T-helper 17 cell (primary cell): ENCODE measurements at regions not wholly inside any gene's neighbourhood (a gene's known extent, or its start where the extent isn't known, plus 50 kb on each side); places are given as distances from the start of the nearest gene placed in this dataset.

Experiments
- ATAC-seq: fragments of 150-1000 bp; cut with Tn5 transposase; 2 replicates; pipeline ENCODE4 v1.10.0; 2021; ENCODE audit warnings: mild to moderate bottlenecking, moderate library complexity
- DNase-seq, 3 donors: peaks; one replicate each; pipeline versions ENCODE4 v3.0.0 to v3.0.0-alpha.2; 2020 to 2021
- H3K9me3 ChIP-seq: one replicate; pipeline ENCODE4 v1.7.0; 2013; ENCODE audit warnings: low read length, mild to moderate bottlenecking; ENCODE audit not compliant: control insufficient read depth, poor library complexity, severe bottlenecking
- H3K27ac Mint-ChIP-seq: one replicate; pipeline ENCODE4 v1.8.0; 2022; ENCODE audit warnings: mild to moderate bottlenecking, moderate library complexity, mixed read lengths
- H3K27me3 Mint-ChIP-seq: one replicate; pipeline ENCODE4 v1.8.0; 2022; ENCODE audit warnings: mixed read lengths
- H3K36me3 Mint-ChIP-seq: one replicate; pipeline ENCODE4 v1.8.0; 2022; ENCODE audit warnings: low read depth, mixed read lengths
- H3K4me1 Mint-ChIP-seq: one replicate; pipeline ENCODE4 v1.8.0; 2022; ENCODE audit warnings: mild to moderate bottlenecking, mixed read lengths
- H3K4me3 Mint-ChIP-seq: one replicate; pipeline ENCODE4 v1.8.0; 2022; ENCODE audit warnings: mild to moderate bottlenecking, moderate library complexity, mixed read lengths

DNA sequence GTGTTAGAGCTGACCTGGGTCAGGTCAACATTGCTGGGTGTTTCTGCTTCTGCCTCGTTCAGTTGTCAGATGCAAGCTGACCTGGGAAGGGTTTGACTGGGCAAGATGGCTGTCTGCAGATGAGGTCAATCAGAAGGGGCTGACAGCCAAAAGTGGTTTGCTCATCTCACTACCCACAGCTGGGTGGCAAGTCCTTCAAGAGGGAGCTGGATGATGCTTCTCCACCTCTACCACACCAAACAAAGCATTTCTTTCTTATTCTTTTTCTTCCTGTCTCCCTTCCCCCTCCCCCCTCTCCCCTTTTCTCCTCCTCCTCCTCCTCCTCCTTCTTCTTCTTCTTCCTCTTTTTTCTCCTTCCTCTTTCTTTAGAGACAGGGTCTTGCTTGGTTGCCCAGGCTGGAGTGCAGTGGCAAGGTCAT is 268.2 kb upstream of the PLEKHG7 start:
- H3K27ac Mint-ChIP-seq, result no peak overlapping the region
- no peak for ATAC-seq
- H3K4me1 Mint-ChIP-seq, result peaks cover 9% of the 10 kb centered on the region

DNA sequence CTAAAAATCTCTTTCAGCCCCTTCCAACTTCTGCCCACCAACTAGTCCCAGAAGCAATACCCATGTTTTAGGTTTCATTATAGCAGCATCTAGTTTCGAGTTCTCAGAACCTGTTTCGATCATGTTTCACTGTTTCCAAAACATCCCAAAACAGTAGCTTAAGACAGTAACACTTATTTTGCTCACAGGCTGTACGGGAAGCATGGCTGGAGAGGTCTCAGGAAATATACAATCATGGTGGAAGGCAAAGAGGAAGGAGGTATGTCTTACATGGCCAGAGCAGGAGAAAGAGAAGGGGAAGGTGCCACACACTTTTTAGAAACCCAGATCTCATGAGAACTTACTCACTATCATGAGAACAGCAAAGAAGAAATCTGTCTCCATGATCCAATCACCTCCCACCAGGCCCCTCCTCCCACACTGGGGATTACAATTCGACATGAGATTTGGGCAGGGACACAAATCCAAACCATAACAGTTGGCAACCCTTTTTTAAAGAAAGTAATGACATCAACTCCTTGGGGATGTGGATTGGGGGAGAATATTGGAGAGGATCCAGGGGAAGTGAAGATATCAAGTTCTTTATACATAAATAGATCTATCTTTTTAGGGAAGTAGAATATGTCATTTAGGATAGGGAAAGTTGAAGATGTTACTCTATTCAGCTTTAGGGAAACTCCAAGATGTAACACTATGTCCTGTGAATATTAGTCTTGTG is 269.9 kb upstream of the PLEKHG7 start:
- H3K27ac Mint-ChIP-seq, result no peak overlapping the region
- H3K36me3 Mint-ChIP-seq, result no peaks in the 10 kb centered on the region
- DNase-seq (no peak), ATAC-seq (no peak)
- no peaks in the 10 kb centered on the region for H3K9me3 ChIP-seq
- H3K4me3 Mint-ChIP-seq, result no peak overlapping the region
- peaks cover 7% of the 10 kb centered on the region for H3K4me1 Mint-ChIP-seq
- H3K27me3 Mint-ChIP-seq, result no peaks in the 10 kb centered on the region

More for the DNA sequence above, 268.2 kb upstream of the PLEKHG7 start:
- H3K36me3 Mint-ChIP-seq, result no peaks in the 10 kb centered on the region
- no peak for DNase-seq
- H3K9me3 ChIP-seq, result no peaks in the 10 kb centered on the region
- H3K27me3 Mint-ChIP-seq, result no peaks in the 10 kb centered on the region
- H3K4me3 Mint-ChIP-seq, result no peak overlapping the region

DNA sequence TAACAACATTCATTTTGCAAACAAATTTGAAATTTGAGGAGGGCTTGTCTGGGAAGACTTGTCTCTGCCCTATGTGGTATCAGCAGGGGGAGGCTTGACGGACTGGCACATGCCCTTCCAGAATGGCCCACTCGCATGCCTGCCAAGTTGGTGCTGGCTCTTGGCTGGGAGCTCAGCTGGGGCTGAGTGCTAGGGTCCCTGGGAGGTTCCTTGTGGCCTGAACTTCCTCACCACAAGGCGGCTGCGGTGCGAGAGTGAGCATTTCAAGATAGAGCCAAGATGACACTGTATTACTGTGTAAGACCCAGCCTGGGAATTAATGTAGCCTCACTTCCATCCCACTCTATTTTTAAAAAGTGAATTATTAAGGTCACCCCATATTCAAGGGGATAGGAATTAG is 271.6 kb upstream of the PLEKHG7 start:
- H3K4me3 Mint-ChIP-seq, result no peak overlapping the region

DNA sequence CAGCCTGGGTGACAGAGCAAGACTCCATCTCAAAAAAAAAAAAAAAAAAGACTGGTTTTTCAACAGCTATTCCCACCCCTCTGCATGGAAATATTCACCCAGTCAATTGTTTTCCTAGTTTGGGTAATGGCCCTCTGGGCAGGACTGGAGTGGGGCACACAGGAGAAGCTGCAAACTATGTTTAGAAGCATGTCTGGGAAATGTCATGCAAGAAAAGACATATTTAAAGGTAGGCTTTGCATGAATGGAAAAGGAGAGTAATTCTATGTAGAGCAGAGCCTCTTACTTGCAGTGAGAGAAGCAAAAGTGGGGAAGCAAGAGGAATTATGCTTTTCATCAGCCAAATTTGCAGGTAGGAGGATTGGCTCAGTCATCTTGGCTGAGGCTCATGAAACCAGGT is 276.5 kb upstream of the PLEKHG7 start:
- no peaks in the 10 kb centered on the region for H3K36me3 Mint-ChIP-seq
- no peaks in the 10 kb centered on the region for H3K9me3 ChIP-seq
- DNase-seq (no peak), ATAC-seq (no peak)
- H3K27ac Mint-ChIP-seq, result no peak overlapping the region
- H3K4me1 Mint-ChIP-seq, result peaks cover 5% of the 10 kb centered on the region
- no peaks in the 10 kb centered on the region for H3K27me3 Mint-ChIP-seq
- no peak overlapping the region for H3K4me3 Mint-ChIP-seq

More for the DNA sequence above, 271.6 kb upstream of the PLEKHG7 start:
- H3K36me3 Mint-ChIP-seq, result no peaks in the 10 kb centered on the region
- no peaks in the 10 kb centered on the region for H3K9me3 ChIP-seq
- no peak for DNase-seq
- no peak for ATAC-seq
- H3K27me3 Mint-ChIP-seq, result no peaks in the 10 kb centered on the region
- H3K4me1 Mint-ChIP-seq, result peaks cover 5% of the 10 kb centered on the region
- no peak overlapping the region for H3K27ac Mint-ChIP-seq

DNA sequence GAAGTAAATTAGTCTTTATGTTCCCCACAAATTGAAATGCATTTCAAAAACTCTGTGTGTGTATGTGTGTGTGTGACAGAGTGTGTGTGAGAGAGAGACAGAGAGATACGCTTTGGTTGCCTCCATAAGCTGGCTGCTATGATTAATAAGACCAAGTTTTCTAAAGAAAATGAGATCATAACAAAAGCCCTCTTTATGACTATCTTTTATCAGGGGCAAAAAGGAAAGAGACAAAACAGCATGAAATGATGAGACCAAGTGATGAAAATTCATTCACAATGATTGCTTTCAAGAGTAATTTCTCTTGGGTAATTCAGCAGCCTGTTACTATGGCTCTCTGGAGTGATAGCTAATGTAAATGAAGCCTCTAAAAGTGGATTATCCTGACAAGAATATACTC is 277.6 kb upstream of the PLEKHG7 start:
- H3K27me3 Mint-ChIP-seq, result no peaks in the 10 kb centered on the region
- H3K9me3 ChIP-seq, result no peaks in the 10 kb centered on the region
- no peak overlapping the region for H3K4me3 Mint-ChIP-seq
- H3K36me3 Mint-ChIP-seq, result no peaks in the 10 kb centered on the region
- no peak for ATAC-seq
- no peak for DNase-seq
- peaks cover 6% of the 10 kb centered on the region for H3K4me1 Mint-ChIP-seq
- no peak overlapping the region for H3K27ac Mint-ChIP-seq

DNA sequence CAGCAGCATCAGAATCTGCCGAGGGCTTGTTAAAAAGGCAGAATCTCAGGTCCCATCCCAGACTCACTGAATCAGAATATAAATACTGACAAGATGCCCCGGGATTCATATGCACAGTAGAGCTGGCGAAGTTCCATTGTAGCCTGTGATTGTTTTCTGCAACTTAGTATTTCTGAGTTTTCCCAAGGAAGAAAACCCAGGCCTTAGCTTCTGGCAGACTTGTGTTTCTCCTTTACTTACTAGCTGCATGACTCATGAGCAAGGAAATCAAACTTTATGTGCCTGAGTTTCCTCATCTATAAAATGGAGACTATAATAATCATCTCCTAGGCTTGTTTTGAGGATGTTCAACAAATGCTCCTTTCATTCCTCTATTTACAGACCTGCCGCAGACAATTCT is 278.5 kb upstream of the PLEKHG7 start:
- Mint-ChIP-seq H3K4me3 (no peak overlapping the region), H3K36me3 (no peaks in the 10 kb centered on the region), H3K27me3 (no peaks in the 10 kb centered on the region), H3K27ac (no peak overlapping the region), H3K4me1 (peaks cover 10% of the 10 kb centered on the region)
- no peak for ATAC-seq
- H3K9me3 ChIP-seq, result no peaks in the 10 kb centered on the region
- no peak for DNase-seq

DNA sequence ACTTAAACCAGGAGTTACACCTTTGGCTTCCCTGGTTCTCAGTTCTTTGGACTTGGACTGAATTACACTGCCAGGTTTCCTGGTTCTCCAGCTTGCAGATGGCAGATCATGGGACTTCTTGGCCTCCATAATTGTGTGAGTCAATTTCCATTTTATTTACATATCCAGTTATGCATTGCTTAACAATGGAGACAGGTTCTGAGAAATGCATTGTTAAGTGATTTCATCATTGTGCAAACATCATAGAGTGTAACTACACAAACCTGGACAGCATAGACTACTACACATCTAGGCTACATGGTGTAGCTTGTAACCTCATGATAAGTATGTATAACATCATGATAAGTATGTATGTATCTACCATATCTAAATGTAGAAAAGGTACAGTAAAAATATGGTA is 276.1 kb upstream of the BTG1 start:
- no peak for DNase-seq
- H3K9me3 ChIP-seq, result no peaks in the 10 kb centered on the region
- H3K4me1 Mint-ChIP-seq, result peaks cover 11% of the 10 kb centered on the region
- no peak overlapping the region for H3K4me3 Mint-ChIP-seq
- peaks cover 3% of the 10 kb centered on the region for H3K36me3 Mint-ChIP-seq
- H3K27me3 Mint-ChIP-seq, result no peaks in the 10 kb centered on the region
- no peak for ATAC-seq
- no peak overlapping the region for H3K27ac Mint-ChIP-seq

DNA sequence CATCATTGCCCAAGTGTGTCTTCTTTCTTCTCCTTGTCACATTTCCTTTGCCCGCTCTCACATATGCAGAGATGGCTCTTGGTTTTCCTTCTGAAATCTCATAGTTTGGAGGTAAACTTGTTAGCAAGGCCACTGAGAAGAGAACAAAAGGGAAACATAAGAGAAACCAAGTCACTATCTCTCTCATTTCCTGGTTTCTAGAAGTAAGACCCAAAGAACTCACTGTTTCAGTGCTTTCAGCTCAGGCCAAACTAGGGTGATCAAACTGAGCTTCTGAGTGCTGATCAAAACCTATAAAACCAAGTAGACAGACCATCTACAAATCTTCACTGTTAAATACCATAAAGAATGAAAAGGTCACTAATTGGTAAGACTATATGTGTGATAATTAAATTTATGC is 275.4 kb upstream of the BTG1 start:
- DNase-seq (no peak), ATAC-seq (no peak)
- H3K27ac Mint-ChIP-seq, result no peak overlapping the region
- peaks cover 11% of the 10 kb centered on the region for H3K4me1 Mint-ChIP-seq
- no peak overlapping the region for H3K4me3 Mint-ChIP-seq
- H3K36me3 Mint-ChIP-seq, result peaks cover 3% of the 10 kb centered on the region
- H3K27me3 Mint-ChIP-seq, result no peaks in the 10 kb centered on the region
- no peaks in the 10 kb centered on the region for H3K9me3 ChIP-seq

DNA sequence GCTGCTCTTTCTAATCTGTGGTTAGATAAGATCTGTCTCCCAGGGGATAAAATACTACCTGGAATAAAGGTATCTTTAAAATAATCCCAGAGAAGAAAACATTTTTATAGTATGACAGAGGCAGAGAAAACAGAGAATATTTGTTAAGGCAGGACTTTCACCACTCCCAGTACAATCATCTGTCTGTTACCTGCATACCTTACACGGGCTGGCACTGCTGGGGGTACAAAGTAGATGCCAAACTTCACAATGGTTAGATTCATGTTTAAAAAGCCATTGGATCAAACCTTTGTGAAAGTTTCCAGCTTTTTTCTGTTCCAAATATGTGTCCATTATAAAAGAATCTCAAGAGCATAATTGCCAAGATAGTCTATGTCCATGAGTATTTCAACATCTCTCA is 273.6 kb upstream of the BTG1 start:
- Mint-ChIP-seq H3K4me1 (peaks cover 11% of the 10 kb centered on the region), H3K4me3 (no peak overlapping the region), H3K27me3 (no peaks in the 10 kb centered on the region), H3K36me3 (peaks cover 3% of the 10 kb centered on the region), H3K27ac (no peak overlapping the region)
- DNase-seq, result no peak
- H3K9me3 ChIP-seq, result no peaks in the 10 kb centered on the region
- no peak for ATAC-seq

DNA sequence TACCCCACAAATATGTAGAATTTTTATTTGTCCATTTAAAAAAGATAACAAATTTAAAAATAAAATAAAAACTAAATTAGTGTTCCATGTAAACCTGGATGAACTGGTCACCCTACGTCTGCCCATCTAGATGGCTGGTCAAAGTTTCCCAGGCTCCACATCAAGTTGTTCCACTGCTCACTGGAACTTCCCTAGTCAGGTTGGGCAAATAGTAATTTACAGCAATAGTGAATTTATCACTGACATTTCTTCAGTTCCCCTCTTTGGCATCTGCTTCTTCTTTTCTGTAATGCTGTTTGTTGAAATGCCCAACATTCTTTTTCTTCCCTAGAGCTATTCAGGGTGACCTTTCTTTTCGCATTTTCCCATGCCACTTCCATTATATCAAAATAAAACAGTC is 272.7 kb upstream of the BTG1 start:
- Mint-ChIP-seq H3K27ac (no peak overlapping the region), H3K4me1 (peaks cover 11% of the 10 kb centered on the region), H3K36me3 (peaks cover 3% of the 10 kb centered on the region), H3K4me3 (no peak overlapping the region), H3K27me3 (no peaks in the 10 kb centered on the region)
- ATAC-seq (no peak), DNase-seq (no peak)
- H3K9me3 ChIP-seq, result no peaks in the 10 kb centered on the region

DNA sequence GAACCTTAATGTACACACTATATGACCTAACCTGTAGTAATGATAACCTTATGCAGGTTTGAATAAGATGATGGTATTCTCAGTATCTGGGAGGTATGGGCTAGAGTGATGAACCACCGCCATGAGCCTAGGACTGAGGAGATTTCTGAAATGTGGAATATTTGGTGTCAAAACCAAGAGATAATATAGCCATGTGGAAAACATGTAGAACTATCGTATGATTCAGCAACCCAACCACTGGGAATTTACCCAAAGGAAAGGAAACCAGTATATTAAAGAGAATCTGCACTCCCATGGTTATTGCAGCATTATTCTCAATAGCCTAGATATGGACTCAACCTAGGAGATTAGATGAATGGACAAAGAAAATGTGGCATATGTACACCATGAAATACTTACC is 271.7 kb upstream of the BTG1 start:
- H3K36me3 Mint-ChIP-seq, result peaks cover 3% of the 10 kb centered on the region
- DNase-seq (no peak), ATAC-seq (no peak)
- no peaks in the 10 kb centered on the region for H3K9me3 ChIP-seq
- H3K27me3 Mint-ChIP-seq, result no peaks in the 10 kb centered on the region
- peaks cover 11% of the 10 kb centered on the region for H3K4me1 Mint-ChIP-seq
- no peak overlapping the region for H3K4me3 Mint-ChIP-seq
- no peak overlapping the region for H3K27ac Mint-ChIP-seq

DNA sequence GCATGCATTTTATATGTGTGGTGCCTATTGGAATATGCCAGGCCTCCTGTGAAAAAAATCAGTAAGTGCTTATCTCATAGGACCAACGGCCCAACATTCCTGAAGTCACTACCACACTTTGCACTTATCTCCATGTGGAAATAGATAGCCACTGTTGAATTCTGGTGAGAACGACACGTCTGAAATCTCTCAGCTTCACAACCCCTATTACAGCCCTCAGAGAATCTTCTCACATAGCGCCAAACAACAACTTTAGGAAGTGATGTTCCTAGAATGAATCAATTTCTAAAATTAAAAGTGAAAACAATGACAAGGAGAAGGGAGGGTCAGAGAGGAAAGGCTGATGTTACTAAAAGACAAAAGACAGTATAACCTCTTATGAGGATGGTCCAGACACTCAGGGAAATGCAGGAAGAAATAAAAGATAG is 270.8 kb upstream of the BTG1 start:
- no peak for DNase-seq
- H3K9me3 ChIP-seq, result no peaks in the 10 kb centered on the region
- ATAC-seq, result no peak

DNA sequence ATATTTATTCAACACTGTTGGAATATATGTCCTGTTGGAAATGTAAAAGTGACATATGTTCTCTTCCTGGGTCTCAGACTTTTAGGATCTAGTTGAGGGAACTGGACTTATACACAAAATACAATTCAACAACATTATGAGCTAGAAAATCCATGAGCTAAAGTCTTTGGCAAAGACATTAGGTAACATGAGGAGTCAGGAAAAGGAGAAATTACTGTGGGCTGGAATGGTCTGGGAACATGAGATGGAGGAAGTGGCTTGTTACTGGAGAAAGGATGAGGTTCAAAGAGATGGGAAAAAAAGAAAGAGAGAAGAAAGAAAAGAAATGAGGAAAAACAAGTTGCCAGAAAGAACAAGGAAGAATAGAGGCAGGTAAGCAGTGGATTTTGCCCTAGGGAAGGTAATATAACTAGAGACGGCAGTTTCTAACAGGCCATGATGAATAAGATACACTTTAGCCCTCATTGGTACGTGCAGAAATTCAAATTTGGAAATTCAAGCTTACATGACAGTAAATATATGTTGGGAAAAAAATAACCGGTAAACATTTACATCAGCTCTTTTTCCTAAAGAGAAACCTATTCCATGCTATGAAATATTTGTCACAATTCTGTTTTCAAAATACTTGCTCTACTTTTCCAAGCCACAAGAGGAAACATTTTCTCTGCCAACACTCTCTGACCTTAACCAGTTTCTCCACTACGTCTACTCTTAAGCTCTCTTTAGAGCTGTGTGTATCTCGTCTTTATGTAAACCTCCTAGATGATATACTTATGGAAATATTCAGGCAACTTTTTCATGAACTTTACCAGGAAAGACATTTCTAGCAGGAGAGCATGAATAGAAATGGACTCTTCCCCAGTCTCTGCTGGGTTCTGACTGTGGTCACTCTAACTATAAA is 268.8 kb upstream of the BTG1 start:
- H3K27ac Mint-ChIP-seq, result peak overlapping the region; percentile 0
- DNase-seq, result no peak
- H3K27me3 Mint-ChIP-seq, result no peaks in the 10 kb centered on the region
- no peak overlapping the region for H3K4me3 Mint-ChIP-seq
- H3K36me3 Mint-ChIP-seq, result peaks cover 3% of the 10 kb centered on the region
- no peaks in the 10 kb centered on the region for H3K9me3 ChIP-seq
- no peak for ATAC-seq
- H3K4me1 Mint-ChIP-seq, result peaks cover 11% of the 10 kb centered on the region

More for the DNA sequence above, 270.8 kb upstream of the BTG1 start:
- peaks cover 3% of the 10 kb centered on the region for H3K36me3 Mint-ChIP-seq
- H3K4me1 Mint-ChIP-seq, result peaks cover 16% of the 10 kb centered on the region
- no peak overlapping the region for H3K4me3 Mint-ChIP-seq
- no peaks in the 10 kb centered on the region for H3K27me3 Mint-ChIP-seq
- no peak overlapping the region for H3K27ac Mint-ChIP-seq
